Gastroesophageal sphincter (tissue), 3 donors: ENCODE measurements at regions not wholly inside any gene's neighbourhood (a gene's known extent, or its start where the extent isn't known, plus 50 kb on each side); places are given as distances from the start of the nearest gene placed in this dataset.

Source experiments
- CTCF ChIP-seq, 4 experiments: fragments of 200-600 bp in 2 of 4; fragments of 450-650 bp in 2 of 4; sonication (generic) in 1 of 4; IDR thresholded peaks; one replicate each; pipeline ENCODE4 v1.5.1; 2017 to 2019; ENCODE audit warnings: antibody characterized with exemption in 4 of 4, mild to moderate bottlenecking in 2 of 4, moderate library complexity in 2 of 4
- POLR2A ChIP-seq, 2 donors: fragments of 450-650 bp; IDR thresholded peaks; one replicate each; pipeline ENCODE4 v1.6.1; 2017; ENCODE audit warnings: antibody characterized with exemption in 2 of 2, mild to moderate bottlenecking in 2 of 2, moderate library complexity in 1 of 2
- POLR2AphosphoS5 ChIP-seq: sonication (generic); formaldehyde crosslinking; IDR thresholded peaks from one replicate; pipeline ENCODE4 v1.6.1; 2017; ENCODE audit warnings: antibody characterized with exemption

- TF ChIP-seq POLR2AphosphoS5, result no peak
- no peak for TF ChIP-seq CTCF (IDR thresholded peaks at IDR 0.05)
- TF ChIP-seq POLR2A (IDR thresholded peaks at IDR 0.05), result no peak
Measured at GRCh38 chr2:12844511-12844910, 127.8 kb downstream of the TRIB2 start.
